Naive B cell (primary cell): ENCODE measurements at regions not wholly inside any gene's neighbourhood (a gene's known extent, or its start where the extent isn't known, plus 50 kb on each side); places are given as distances from the start of the nearest gene placed in this dataset.

ENCODE experiments used
- ATAC-seq, 2 donors: fragments of 150-1000 bp; cut with Tn5 transposase; 2 replicates each; pipeline ENCODE4 v1.10.0; 2021; ENCODE audit warnings: low read depth in 2 of 2, mild to moderate bottlenecking in 2 of 2, moderate library complexity in 2 of 2
- DNase-seq: peaks from one replicate; pipeline ENCODE4 v3.0.0; 2022
- H3K27ac Mint-ChIP-seq, 6 donors: one replicate each; pipeline ENCODE4 v1.8.0; 2020 to 2022; ENCODE audit warnings: mild to moderate bottlenecking in 6 of 6, mixed read lengths in 6 of 6, moderate library complexity in 5 of 6, inconsistent platforms in 2 of 6
- H3K27me3 Mint-ChIP-seq, 3 donors: one replicate each; pipeline ENCODE4 v1.8.0; 2021 to 2022; ENCODE audit warnings: mixed read lengths in 3 of 3, mild to moderate bottlenecking in 1 of 3
- H3K36me3 Mint-ChIP-seq, 2 donors: one replicate each; pipeline ENCODE4 v1.8.0; 2020 to 2022; ENCODE audit warnings: mixed read lengths in 2 of 2, inconsistent platforms in 1 of 2, mild to moderate bottlenecking in 1 of 2
- H3K4me1 Mint-ChIP-seq, 3 donors: one replicate each; pipeline ENCODE4 v1.8.0; 2020 to 2022; ENCODE audit warnings: mixed read lengths in 3 of 3, inconsistent platforms in 1 of 3, mild to moderate bottlenecking in 1 of 3, moderate library complexity in 1 of 3
- H3K4me3 Mint-ChIP-seq, 8 donors: one replicate each; pipeline ENCODE4 v1.8.0; 2020 to 2022; ENCODE audit warnings: mild to moderate bottlenecking in 8 of 8, mixed read lengths in 8 of 8, moderate library complexity in 8 of 8, inconsistent platforms in 2 of 8
- H3K9me3 Mint-ChIP-seq, 7 donors: one replicate each; pipeline ENCODE4 v1.8.0; 2020 to 2022; ENCODE audit warnings: mixed read lengths in 7 of 7, mild to moderate bottlenecking in 5 of 7, inconsistent platforms in 2 of 7, moderate library complexity in 1 of 7

- DNase-seq (no peak), ATAC-seq (no peak)
- Mint-ChIP-seq H3K9me3 (no peaks in the 10 kb centered on the region), H3K36me3 (no peaks in the 10 kb centered on the region), H3K27me3 (no peaks in the 10 kb centered on the region), H3K27ac (no peak overlapping the region), H3K4me1 (no peaks in the 10 kb centered on the region), H3K4me3 (no peak overlapping the region)
Observed at GRCh38 chr13:70668293-70668692, 560.0 kb upstream of the KLHL1 start.

- H3K4me1 Mint-ChIP-seq: no peaks in the 10 kb centered on the region
- ATAC-seq (no peak), DNase-seq (no peak)
- no peaks in the 10 kb centered on the region for H3K36me3 Mint-ChIP-seq
- H3K9me3 Mint-ChIP-seq: no peaks in the 10 kb centered on the region
- H3K27ac Mint-ChIP-seq: no peak overlapping the region
- H3K27me3 Mint-ChIP-seq: no peaks in the 10 kb centered on the region
- H3K4me3 Mint-ChIP-seq: no peak overlapping the region
Observed at GRCh38 chr13:70666883-70667556, 558.8 kb upstream of the KLHL1 start.

DNA sequence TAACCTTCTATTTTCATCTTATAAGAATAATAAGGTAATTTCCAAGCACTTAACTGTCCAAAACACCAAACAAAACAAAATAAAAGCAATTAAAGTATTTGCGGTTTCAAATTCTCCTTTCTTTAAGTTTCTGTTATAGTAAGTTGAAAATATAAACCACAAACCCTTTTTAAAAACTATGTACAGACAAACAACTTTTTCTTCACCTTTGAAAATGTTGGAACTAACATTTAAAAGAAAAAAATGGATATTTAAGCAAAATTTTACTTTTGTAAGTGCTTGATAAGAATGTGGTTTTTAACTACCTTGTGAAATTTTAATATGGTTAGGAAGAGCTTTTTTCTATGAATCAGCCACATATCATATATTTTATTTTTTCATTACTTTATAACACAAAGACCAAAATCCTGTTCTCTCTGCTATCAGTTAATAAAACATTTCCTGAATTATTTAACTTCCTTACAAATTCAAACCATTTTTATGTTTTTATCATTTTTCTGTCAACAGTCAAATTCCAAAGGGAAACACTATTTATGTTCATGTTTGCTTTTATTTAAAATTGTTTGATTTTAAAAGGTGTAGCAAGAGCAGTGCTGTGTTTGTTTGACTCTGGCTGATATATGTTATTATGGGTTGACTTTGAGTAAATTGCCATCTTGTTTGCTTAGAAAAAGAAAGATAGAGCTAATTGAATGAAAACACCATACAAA, 554.1 kb upstream of the KLHL1 start:
- Mint-ChIP-seq H3K36me3 (no peaks in the 10 kb centered on the region), H3K9me3 (no peaks in the 10 kb centered on the region), H3K4me3 (no peak overlapping the region), H3K27me3 (no peaks in the 10 kb centered on the region), H3K27ac (no peak overlapping the region), H3K4me1 (no peaks in the 10 kb centered on the region)
- ATAC-seq (no peak), DNase-seq (no peak)

GRCh38 chr13:70644052-70644451, 535.8 kb upstream of the KLHL1 start:
- H3K4me3 Mint-ChIP-seq: no peak overlapping the region
- ATAC-seq (no peak), DNase-seq (no peak)
- H3K9me3 Mint-ChIP-seq: peaks cover 0 to 7% (median 3%) of the 10 kb centered on the region in 7 donors
- H3K4me1 Mint-ChIP-seq: no peaks in the 10 kb centered on the region
- H3K27ac Mint-ChIP-seq: no peak overlapping the region
- no peaks in the 10 kb centered on the region for H3K36me3 Mint-ChIP-seq
- no peaks in the 10 kb centered on the region for H3K27me3 Mint-ChIP-seq

- H3K27ac Mint-ChIP-seq: no peak overlapping the region
- ATAC-seq (no peak), DNase-seq (no peak)
- peaks cover 0 to 7% (median under 1%) of the 10 kb centered on the region in 7 donors for H3K9me3 Mint-ChIP-seq
- H3K4me3 Mint-ChIP-seq: no peak overlapping the region
- H3K4me1 Mint-ChIP-seq: no peaks in the 10 kb centered on the region
- H3K27me3 Mint-ChIP-seq: no peaks in the 10 kb centered on the region
- no peaks in the 10 kb centered on the region for H3K36me3 Mint-ChIP-seq
Observed at GRCh38 chr13:70634893-70635292, 526.6 kb upstream of the KLHL1 start.

- H3K27me3 Mint-ChIP-seq: no peaks in the 10 kb centered on the region
- H3K9me3 Mint-ChIP-seq: no peaks in the 10 kb centered on the region
Observed at GRCh38 chr13:70630247-70630646, 522.0 kb upstream of the KLHL1 start.

GRCh38 chr13:70623239-70623638, 515.0 kb upstream of the KLHL1 start:
- Mint-ChIP-seq H3K4me3 (no peak overlapping the region), H3K9me3 (no peaks in the 10 kb centered on the region), H3K27me3 (no peaks in the 10 kb centered on the region), H3K27ac (no peak overlapping the region), H3K4me1 (no peaks in the 10 kb centered on the region), H3K36me3 (no peaks in the 10 kb centered on the region)
- ATAC-seq (no peak), DNase-seq (no peak)

More at GRCh38 chr13:70630247-70630646, 522.0 kb upstream of the KLHL1 start:
- DNase-seq (no peak), ATAC-seq (no peak)
- no peak overlapping the region for H3K4me3 Mint-ChIP-seq
- no peak overlapping the region for H3K27ac Mint-ChIP-seq
- H3K4me1 Mint-ChIP-seq: no peaks in the 10 kb centered on the region
- no peaks in the 10 kb centered on the region for H3K36me3 Mint-ChIP-seq

GRCh38 chr13:70622796-70623195, 514.5 kb upstream of the KLHL1 start:
- Mint-ChIP-seq H3K27me3 (no peaks in the 10 kb centered on the region), H3K4me1 (no peaks in the 10 kb centered on the region), H3K4me3 (no peak overlapping the region), H3K36me3 (no peaks in the 10 kb centered on the region), H3K27ac (no peak overlapping the region), H3K9me3 (no peaks in the 10 kb centered on the region)
- DNase-seq (no peak), ATAC-seq (no peak)

DNA sequence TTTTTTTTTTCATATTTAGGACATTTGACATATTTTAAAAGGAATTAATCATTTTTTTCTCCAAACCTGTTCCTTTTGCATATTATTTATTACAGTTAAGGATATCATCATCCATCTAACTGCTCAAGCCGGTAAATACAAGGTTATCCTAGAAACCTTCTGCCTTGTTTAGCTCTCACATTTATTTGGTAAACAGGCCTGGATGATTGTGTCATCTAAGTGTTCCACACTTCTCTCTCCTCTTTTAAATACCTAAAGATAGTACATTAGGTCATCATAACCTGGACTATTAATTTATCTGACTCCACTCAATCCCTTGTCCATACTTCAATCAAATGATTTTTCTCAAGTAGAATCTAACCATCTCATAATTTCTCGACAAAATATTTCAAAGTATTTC, 511.7 kb upstream of the KLHL1 start:
- no peak for ATAC-seq
- H3K4me1 Mint-ChIP-seq: no peaks in the 10 kb centered on the region
- H3K9me3 Mint-ChIP-seq: no peaks in the 10 kb centered on the region
- H3K36me3 Mint-ChIP-seq: no peaks in the 10 kb centered on the region
- no peak overlapping the region for H3K4me3 Mint-ChIP-seq
- H3K27ac Mint-ChIP-seq: no peak overlapping the region
- DNase-seq: no peak
- H3K27me3 Mint-ChIP-seq: no peaks in the 10 kb centered on the region

DNA sequence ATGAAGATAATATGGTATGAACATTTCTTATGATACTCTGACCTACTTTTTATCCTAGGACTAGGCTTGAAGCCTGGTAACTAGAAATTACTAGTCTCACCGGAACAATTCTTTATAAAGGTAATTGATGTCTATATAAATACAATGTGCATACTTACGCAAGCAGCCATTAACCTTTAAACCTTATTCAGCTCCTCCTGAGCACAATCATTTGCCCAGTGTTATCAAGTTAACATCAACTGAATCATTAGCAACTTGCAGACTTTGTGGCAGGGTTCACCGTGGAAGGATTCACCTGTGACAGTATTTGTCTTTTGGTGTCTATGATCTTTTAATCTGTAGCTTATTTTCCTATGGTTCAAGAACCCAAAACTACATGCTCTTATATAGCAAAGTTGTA, 508.6 kb upstream of the KLHL1 start:
- DNase-seq (no peak), ATAC-seq (no peak)
- H3K9me3 Mint-ChIP-seq: no peaks in the 10 kb centered on the region
- H3K4me3 Mint-ChIP-seq: no peak overlapping the region
- no peak overlapping the region for H3K27ac Mint-ChIP-seq
- no peaks in the 10 kb centered on the region for H3K36me3 Mint-ChIP-seq
- no peaks in the 10 kb centered on the region for H3K4me1 Mint-ChIP-seq
- H3K27me3 Mint-ChIP-seq: no peaks in the 10 kb centered on the region

- DNase-seq (no peak), ATAC-seq (no peak)
- Mint-ChIP-seq H3K9me3 (no peaks in the 10 kb centered on the region), H3K36me3 (no peaks in the 10 kb centered on the region), H3K4me1 (no peaks in the 10 kb centered on the region), H3K27ac (no peak overlapping the region), H3K27me3 (no peaks in the 10 kb centered on the region), H3K4me3 (no peak overlapping the region)
Observed at GRCh38 chr13:70613295-70613694, 505.0 kb upstream of the KLHL1 start.

DNA sequence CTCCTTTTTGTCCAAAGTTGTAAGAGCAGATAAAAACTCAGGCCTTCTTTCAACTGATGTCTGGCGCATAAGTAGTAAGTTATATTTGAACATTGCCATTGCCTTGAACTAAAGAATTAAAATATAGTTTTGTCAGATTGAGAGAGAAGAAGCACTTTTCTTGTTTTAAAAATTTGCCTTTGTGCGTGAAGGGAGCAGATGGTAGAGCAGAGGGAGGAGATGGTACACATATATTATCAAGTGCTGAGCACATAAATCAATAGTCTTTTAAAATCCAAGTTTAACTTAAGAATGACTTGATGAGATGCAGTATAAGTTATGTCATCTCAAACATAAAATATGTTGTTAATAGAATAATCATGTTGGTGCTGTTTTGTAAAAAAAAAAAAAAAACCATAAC, 504.6 kb upstream of the KLHL1 start:
- H3K9me3 Mint-ChIP-seq: no peaks in the 10 kb centered on the region
- DNase-seq (no peak), ATAC-seq (no peak)
- no peaks in the 10 kb centered on the region for H3K4me1 Mint-ChIP-seq
- H3K27me3 Mint-ChIP-seq: no peaks in the 10 kb centered on the region
- no peak overlapping the region for H3K27ac Mint-ChIP-seq
- no peaks in the 10 kb centered on the region for H3K36me3 Mint-ChIP-seq
- H3K4me3 Mint-ChIP-seq: no peak overlapping the region

- ATAC-seq: no peak
- Mint-ChIP-seq H3K27me3 (no peaks in the 10 kb centered on the region), H3K9me3 (peaks cover 0 to 13% (median 8%) of the 10 kb centered on the region in 7 donors), H3K27ac (no peak overlapping the region), H3K4me3 (no peak overlapping the region), H3K4me1 (no peaks in the 10 kb centered on the region), H3K36me3 (no peaks in the 10 kb centered on the region)
- no peak for DNase-seq
Observed at GRCh38 chr13:70604448-70604847, 496.2 kb upstream of the KLHL1 start.

DNA sequence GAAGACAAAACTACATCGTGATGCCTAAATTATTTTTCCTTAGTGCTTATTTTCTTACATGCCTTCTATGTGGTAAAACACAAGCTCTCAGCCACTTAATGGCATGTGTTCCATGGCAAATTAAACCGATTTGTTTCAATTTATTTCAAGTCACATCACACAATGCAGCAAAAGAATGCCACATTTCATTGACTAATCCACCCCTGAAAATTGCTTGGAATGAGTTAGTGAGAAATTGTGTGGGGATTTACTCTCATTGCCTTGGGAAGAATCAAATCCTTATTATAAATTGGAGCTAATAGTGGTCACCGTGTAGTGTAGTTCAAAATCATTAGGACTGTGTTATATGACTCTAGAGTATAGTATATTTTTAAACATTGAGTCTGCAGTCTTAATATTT, 485.5 kb upstream of the KLHL1 start:
- ATAC-seq (no peak), DNase-seq (no peak)
- peaks cover 0 to 5% (median 0%) of the 10 kb centered on the region in 7 donors for H3K9me3 Mint-ChIP-seq
- no peaks in the 10 kb centered on the region for H3K36me3 Mint-ChIP-seq
- no peak overlapping the region for H3K4me3 Mint-ChIP-seq
- H3K4me1 Mint-ChIP-seq: no peaks in the 10 kb centered on the region
- no peak overlapping the region for H3K27ac Mint-ChIP-seq
- H3K27me3 Mint-ChIP-seq: no peaks in the 10 kb centered on the region
